GM19397 (cell line): ENCODE measurements at regions not wholly inside any gene's neighbourhood (a gene's known extent, or its start where the extent isn't known, plus 50 kb on each side); places are given as distances from the start of the nearest gene placed in this dataset.
"Not testable (repeated sequence)": the region's sequence is repeated elsewhere in the genome, so short reads cannot be mapped to it uniquely, and the experiment has no call there.

ENCODE experiments used
- ATAC-seq: cut with Tn5 transposase; IDR thresholded peaks from one replicate; pipeline ENCODE4 v1.9.1; 2021; ENCODE audit warnings: mild to moderate bottlenecking, moderate library complexity; ENCODE audit not compliant: unreplicated experiment

- no peak for ATAC-seq
Observed at GRCh38 chr9:129439242-129439641, 181.7 kb downstream of the C9orf50 start.

GRCh38 chr9:129437626-129438323 lies 183.1 kb downstream of the C9orf50 start:
- no peak for ATAC-seq

- no peak for ATAC-seq
Observed at GRCh38 chr9:129436751-129437625, 183.9 kb downstream of the C9orf50 start.

- ATAC-seq: no peak
Observed at GRCh38 chr9:129435988-129436717, 184.7 kb downstream of the C9orf50 start.

GRCh38 chr9:129435291-129435690 lies 185.6 kb downstream of the C9orf50 start:
- no peak for ATAC-seq

- ATAC-seq: no peak
Observed at GRCh38 chr9:129434187-129434586, 186.7 kb downstream of the C9orf50 start.

- ATAC-seq: no peak
Observed at GRCh38 chr9:129432297-129433154, 188.4 kb downstream of the C9orf50 start.

GRCh38 chr9:129430940-129431643 lies 189.8 kb downstream of the C9orf50 start:
- ATAC-seq: no peak

- no peak for ATAC-seq
Observed at GRCh38 chr9:129428864-129429577, 191.9 kb downstream of the C9orf50 start.

GRCh38 chr9:129427149-129427548 lies 193.8 kb downstream of the C9orf50 start:
- no peak for ATAC-seq

- not testable (repeated sequence) for ATAC-seq
Observed at GRCh38 chr9:129423755-129424154, 197.1 kb downstream of the C9orf50 start.

GRCh38 chr9:129423216-129423615 lies 197.7 kb downstream of the C9orf50 start:
- ATAC-seq: no peak

- ATAC-seq: no peak
Observed at GRCh38 chr9:129422843-129423192, 198.1 kb downstream of the C9orf50 start.

- no peak for ATAC-seq
Observed at GRCh38 chr9:129422032-129422842, 198.7 kb downstream of the C9orf50 start.

- ATAC-seq: no peak
Observed at GRCh38 chr9:129421371-129421770, 199.5 kb downstream of the C9orf50 start.

GRCh38 chr9:129420721-129421120 lies 200.2 kb downstream of the C9orf50 start:
- no peak for ATAC-seq

GRCh38 chr9:129419382-129419899 lies 201.5 kb downstream of the C9orf50 start:
- no peak for ATAC-seq

GRCh38 chr9:129418451-129418850 lies 202.4 kb downstream of the C9orf50 start:
- ATAC-seq: no peak
